Bronchial epithelial cell (primary cell): ENCODE measurements at regions not wholly inside any gene's neighbourhood (a gene's known extent, or its start where the extent isn't known, plus 50 kb on each side); places are given as distances from the start of the nearest gene placed in this dataset.
A peak's percentile ranks its signal among the peaks of the same experiment; 100 is the strongest.

Experiments
- DNase-seq: peaks from one replicate; pipeline ENCODE4 v3.0.0-alpha.2; 2010; ENCODE audit warnings: low read depth
- FAIRE-seq: peaks from 2 replicates; lab custom pipeline; 2011; peaks lifted over from hg19 to GRCh38; lab: Jason Lieb, UNC
- H3K27me3 ChIP-seq: 2 replicates; pipeline ENCODE4 v1.5.1; 2011; ENCODE audit warnings: low read length; ENCODE audit not compliant: control insufficient read depth, insufficient read depth
- H3K36me3 ChIP-seq: 2 replicates; pipeline ENCODE4 v1.5.1; 2011; ENCODE audit warnings: low read length; ENCODE audit not compliant: control insufficient read depth, insufficient read depth
- H3K4me3 ChIP-seq: 2 replicates; pipeline ENCODE4 v1.5.1; 2011; ENCODE audit warnings: mild to moderate bottlenecking, low read depth, low read length, control low read depth
- CTCF ChIP-seq: IDR thresholded peaks from 2 replicates; pipeline ENCODE4 v1.5.1; 2011; ENCODE audit warnings: mild to moderate bottlenecking, moderate library complexity, low read length, control low read depth, inconsistent platforms; ENCODE audit not compliant: insufficient read depth, severe bottlenecking

DNA sequence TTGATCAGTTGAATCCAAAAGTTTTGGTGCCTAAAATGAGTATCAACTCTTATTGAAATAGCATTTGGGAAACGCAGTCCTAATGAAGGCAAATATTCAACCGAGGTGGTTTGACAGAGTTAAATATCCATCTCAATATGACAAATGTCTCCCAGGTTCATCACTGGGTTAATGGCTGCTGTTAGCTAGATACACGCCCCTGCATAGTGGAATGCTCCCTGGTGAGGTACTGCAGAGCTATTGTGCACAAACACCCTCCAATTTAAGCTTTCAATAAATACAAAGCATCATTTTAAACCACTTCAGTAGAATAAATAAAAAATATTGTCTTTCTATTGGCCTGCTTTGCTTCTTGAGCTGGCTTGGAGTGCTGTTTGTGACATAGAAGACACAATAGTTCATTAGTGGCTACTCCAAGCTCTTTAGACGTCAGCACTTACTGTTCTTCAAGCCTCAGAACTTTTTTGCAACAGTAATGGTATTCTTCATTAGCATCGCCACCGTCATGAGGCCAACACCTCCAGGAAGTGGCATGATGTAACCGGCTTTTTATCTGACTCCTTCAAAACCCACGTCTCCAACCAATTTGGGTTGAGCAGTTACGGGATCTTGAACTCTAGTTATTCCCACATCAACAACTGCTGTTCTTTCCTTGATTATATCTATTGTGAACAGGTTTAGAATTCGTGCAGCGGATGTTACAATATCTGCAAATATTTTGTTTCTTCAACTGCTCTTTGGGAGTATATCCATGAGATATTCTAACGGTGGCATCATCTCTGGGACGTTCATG, 1159.6 kb upstream of the EPHA6 start:
- no peak for FAIRE-seq
- TF ChIP-seq CTCF, result no peak
- Histone ChIP-seq H3K36me3 (no peaks in the 10 kb centered on the region), H3K27me3 (no peaks in the 10 kb centered on the region), H3K4me3 (no peak overlapping the region)
- no peak for DNase-seq

GRCh38 chr3:95655363-95655986, 1158.9 kb upstream of the EPHA6 start:
- TF ChIP-seq CTCF, result no peak
- DNase-seq (no peak), FAIRE-seq (no peak)
- Histone ChIP-seq H3K36me3 (no peaks in the 10 kb centered on the region), H3K27me3 (no peaks in the 10 kb centered on the region), H3K4me3 (no peak overlapping the region)

GRCh38 chr3:95670765-95671164, 1143.6 kb upstream of the EPHA6 start:
- no peak overlapping the region for H3K4me3 ChIP-seq
- no peaks in the 10 kb centered on the region for H3K36me3 ChIP-seq
- FAIRE-seq (no peak), DNase-seq (no peak)
- no peak for TF ChIP-seq CTCF
- no peaks in the 10 kb centered on the region for H3K27me3 ChIP-seq

DNA sequence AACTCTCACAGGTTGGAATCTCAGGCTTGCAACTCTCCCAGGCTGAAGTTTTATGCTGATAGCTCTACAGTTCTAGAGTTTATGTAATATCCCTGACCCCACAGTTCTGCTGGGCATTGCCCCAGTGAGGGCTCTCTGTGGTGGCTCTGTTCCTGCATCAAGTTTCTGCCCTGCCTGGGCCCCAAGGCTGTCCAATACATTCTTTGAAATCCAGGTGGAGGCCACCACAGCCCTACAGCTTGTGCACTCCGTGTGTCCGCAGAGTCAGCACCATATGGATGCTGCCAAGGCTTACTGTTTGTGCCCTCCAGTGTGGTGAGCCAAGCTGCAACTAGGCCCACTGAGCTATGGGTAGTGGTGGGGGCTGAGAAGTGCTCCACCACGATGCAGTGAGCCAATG, 1141.2 kb upstream of the EPHA6 start:
- peak; percentile 43 for FAIRE-seq
- no peaks in the 10 kb centered on the region for H3K27me3 ChIP-seq
- no peak for DNase-seq
- no peaks in the 10 kb centered on the region for H3K36me3 ChIP-seq
- TF ChIP-seq CTCF, result no peak
- H3K4me3 ChIP-seq, result no peak overlapping the region

- Histone ChIP-seq H3K27me3 (no peaks in the 10 kb centered on the region), H3K36me3 (no peaks in the 10 kb centered on the region), H3K4me3 (no peak overlapping the region)
- TF ChIP-seq CTCF, result no peak
- no peak for FAIRE-seq
- no peak for DNase-seq
Observed at GRCh38 chr3:95705786-95706418, 1108.5 kb upstream of the EPHA6 start.
